ENCODE measurements at regions not wholly inside any gene's neighbourhood (a gene's known extent, or its start where the extent isn't known, plus 50 kb on each side); places are given as distances from the start of the nearest gene placed in this dataset.

DNA sequence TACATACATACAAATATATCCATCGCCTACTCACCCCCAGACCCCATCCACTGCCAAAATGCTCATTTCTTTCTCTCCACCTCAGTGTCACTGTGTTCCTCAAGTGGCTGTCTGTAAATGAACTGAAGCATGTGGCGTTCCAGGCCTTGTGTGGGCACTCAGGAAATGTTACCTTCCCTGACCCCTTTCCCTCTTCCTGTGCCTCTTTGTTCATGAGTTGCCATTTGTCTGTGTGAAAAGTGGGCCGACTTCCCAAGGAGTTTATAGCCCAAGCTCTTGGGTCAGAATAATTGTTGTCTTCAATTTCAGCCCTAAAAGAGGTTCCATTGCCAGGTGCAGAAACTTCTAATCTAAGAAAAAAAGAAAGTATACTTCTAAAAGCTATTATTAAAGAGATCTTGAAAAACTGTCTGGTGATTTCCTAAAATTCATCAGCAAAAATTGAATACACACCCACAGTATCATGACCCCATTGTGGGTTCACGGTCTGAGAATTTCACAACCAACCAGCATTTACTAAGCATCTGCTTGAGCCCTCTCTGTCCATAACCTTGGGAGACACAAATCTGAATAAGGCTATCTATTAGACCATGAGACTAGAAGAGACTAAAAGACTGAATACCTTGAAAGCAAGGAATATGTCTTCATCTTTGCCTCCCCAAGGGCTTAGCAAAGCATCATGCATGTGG, 201.4 kb upstream of the EEA1 start:
- TF ChIP-seq, protein P1, sequence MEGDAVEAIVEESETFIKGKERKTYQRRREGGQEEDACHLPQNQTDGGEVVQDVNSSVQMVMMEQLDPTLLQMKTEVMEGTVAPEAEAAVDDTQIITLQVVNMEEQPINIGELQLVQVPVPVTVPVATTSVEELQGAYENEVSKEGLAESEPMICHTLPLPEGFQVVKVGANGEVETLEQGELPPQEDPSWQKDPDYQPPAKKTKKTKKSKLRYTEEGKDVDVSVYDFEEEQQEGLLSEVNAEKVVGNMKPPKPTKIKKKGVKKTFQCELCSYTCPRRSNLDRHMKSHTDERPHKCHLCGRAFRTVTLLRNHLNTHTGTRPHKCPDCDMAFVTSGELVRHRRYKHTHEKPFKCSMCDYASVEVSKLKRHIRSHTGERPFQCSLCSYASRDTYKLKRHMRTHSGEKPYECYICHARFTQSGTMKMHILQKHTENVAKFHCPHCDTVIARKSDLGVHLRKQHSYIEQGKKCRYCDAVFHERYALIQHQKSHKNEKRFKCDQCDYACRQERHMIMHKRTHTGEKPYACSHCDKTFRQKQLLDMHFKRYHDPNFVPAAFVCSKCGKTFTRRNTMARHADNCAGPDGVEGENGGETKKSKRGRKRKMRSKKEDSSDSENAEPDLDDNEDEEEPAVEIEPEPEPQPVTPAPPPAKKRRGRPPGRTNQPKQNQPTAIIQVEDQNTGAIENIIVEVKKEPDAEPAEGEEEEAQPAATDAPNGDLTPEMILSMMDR (IDR thresholded peaks at IDR 0.05): no peak
- TF ChIP-seq POLR2A (IDR thresholded peaks at IDR 0.05): no peak
